GM18858 (cell line): ENCODE measurements at regions not wholly inside any gene's neighbourhood (a gene's known extent, or its start where the extent isn't known, plus 50 kb on each side); places are given as distances from the start of the nearest gene placed in this dataset.

Experiments used
- ATAC-seq: cut with Tn5 transposase; IDR thresholded peaks from one replicate; pipeline ENCODE4 v1.9.1; 2021; ENCODE audit not compliant: unreplicated experiment

DNA sequence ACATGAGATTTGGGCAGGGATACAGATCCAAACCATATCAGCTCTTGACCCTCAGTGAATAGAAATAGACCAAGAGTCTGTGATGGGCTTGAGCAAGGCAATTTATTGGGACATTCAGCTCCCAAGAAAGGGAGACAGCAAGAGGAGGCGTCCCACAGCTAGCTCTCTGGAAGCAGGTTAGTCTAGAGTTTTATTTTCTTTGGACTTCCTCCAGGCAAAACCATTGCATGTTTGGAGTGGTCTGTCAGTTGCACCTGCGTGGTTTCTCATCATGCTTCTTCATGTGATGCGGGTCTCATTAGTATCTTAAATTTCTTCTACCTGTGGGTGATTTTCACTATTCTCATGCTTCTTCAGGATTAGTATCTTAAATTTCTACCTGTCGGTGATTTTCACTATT, 1530.6 kb downstream of the PLA2G4A start:
- ATAC-seq, result no peak

DNA sequence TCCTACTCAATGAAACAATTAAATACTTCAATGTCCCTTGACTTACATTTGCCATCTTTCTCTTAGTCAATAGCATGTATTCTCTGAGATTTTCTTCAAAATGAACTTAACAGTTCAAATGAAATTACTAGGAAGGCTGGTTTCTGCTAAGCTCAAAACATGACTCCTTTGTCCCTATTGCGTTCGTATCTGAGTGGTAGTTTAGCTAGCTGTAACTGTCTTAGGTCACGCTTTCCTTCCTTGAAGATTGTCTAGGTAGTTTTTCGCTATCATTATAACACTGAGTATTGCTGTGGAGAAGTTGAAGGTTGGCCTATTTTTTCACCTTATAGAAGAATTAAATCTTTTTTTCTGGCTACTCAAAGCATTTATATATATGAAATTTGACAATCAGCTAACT, 1535.2 kb downstream of the PLA2G4A start:
- no peak for ATAC-seq

DNA sequence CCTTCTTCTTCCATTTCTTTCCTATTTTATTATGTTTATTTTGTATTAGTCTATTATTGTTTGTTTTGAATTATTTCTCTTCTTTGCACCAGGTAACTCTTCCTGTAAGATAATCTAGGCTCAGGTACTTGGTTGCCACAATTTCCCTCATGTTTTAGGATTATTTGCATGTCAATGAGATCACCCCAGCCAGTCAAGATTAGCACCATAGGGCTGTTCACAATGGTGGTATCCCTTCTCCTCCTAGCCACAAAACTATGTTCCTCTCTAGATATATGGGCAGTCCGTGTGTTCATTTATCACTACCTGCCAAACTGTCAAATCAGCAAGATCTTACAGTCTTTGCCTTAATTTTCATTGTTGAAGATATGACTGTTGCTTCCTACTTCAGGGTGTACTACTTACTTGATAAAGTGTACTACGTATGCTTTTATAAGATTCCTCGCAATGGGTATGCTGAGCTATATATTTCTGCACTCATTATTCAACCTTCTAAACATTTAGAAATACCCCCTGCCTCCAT, 1536.2 kb downstream of the PLA2G4A start:
- no peak for ATAC-seq

DNA sequence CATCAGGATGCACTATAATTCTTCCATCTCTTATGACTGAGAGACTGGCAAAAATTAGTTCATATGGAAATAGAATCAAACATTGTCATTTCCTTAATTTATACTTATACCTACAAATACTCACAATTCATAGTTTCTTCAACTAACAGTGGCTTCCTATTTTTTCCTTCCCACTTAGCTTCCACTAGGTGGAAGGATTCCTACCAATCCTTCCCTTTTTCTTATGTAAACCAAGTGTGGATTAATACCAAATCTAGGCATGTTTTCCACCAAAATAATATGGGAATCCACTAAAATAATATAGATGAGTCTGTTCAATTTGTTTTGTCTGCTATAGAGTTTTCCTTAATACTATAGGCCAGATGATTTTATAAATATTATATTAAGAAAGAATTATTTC, 1537.1 kb downstream of the PLA2G4A start:
- ATAC-seq, result no peak

DNA sequence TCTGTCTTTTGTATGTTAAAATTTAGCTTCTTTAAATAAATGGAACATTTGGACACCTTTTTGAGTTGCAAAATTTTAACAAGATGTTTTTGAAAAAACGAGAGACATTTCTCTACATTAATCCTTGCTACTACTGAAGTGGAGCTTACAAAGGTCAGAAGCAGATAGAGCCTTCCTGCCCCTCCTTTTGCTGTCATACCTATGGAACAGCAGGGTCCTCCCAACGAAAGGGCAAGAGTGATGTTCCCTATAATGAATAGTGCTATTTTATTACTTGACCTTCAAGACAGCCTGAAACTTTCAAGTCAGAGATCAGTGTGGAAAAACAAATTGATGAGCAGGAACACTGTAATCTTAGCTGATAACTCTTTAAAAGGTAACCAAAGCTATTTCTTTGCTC, 1538.9 kb downstream of the PLA2G4A start:
- no peak for ATAC-seq

DNA sequence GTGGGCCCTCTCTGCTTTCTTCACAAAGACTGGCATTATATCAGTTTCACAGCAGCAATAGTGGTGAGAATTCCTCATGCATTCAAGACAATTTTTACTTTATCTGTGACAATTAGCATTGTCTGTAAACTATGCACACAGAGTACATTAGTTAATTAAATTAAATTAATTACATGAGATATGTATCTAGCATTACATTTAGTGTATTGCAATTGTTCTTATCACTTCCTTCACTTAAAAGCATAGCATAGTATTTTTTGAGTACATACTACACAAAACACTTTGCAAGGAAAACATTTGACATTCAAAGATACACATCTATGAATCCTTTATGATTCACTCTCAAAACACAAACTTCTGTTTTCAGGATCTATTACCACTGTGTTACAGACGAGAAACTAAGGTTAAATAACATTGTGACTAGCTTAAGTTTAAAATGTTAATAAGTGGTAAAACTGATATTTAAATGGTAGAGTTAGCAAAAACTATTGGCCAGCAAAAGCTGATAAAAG, 1542.6 kb downstream of the PLA2G4A start:
- ATAC-seq, result no peak

DNA sequence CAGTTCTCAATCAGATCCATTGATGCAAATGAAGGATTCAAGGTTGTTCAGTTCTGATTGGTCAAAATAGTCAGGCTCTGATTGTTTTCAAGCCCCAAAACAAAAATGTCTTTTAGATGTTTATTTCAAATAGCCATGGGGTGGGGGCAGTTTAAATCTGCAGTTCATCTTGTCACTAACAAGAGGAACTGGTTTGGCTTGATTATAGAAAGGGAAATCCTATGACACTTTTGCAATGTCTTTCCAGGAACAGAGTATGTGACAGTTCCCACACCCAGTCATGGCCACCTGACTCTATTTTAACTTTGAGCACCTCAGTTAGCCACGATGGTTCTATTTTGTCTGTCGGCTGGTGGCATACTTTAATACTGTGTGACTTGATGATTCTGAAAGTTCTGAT, 1544.1 kb downstream of the PLA2G4A start:
- ATAC-seq, result no peak

DNA sequence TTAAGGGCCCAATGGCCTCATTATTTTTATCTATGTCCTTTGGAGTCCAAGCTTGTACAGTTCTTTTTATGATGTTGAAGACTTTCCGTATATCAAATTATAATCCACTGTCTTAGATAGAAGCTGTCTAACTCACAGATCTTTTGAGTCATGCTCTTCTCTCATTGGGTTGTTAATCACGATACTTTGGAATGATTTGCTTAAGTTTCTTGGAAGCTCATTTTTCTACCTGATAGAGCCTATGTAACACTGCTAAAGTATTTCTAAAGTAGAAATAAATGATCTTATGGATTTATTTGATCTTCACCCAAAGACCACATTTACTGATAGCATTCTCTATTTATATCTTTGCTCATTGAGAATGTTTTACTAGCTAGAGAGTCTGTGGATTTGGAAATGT, 1554.1 kb downstream of the PLA2G4A start:
- ATAC-seq, result no peak

DNA sequence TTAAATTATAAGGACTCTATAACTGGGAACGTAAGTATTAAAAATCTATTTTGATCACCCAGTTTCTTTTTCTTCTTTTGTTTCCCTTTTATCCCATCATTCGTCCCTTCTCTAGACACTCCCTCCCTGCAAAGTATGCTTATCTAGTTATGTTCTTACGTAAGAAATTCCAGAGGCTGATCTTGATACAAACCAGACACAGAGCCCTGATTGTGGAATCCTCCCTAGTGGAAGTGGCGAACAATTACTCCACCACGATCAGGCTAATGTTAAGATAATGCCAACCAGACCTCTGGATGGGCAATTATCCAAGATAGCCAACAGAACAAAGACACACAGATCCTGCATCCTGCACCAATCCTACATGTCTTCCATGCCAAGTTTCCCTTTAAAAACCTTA, 1557.4 kb downstream of the PLA2G4A start:
- no peak for ATAC-seq

DNA sequence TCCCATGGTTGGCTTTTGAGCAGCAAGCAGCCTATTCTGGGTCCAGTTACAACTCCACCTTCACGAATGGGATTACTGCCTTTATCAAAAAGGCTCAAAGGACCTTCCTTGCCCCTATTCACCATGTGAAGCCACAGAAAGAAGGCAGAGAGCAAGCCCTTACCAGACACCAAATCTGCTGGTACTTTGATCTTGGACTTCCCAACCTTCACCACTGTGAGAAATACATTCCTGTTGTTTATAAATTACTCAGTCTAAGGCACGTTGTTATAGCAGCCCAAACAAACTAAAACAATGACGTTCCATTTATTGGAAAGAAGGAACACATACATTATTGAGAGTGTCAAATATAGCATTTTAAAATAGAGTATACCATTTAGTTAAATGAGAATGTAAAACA, 1557.9 kb downstream of the PLA2G4A start:
- ATAC-seq, result no peak

DNA sequence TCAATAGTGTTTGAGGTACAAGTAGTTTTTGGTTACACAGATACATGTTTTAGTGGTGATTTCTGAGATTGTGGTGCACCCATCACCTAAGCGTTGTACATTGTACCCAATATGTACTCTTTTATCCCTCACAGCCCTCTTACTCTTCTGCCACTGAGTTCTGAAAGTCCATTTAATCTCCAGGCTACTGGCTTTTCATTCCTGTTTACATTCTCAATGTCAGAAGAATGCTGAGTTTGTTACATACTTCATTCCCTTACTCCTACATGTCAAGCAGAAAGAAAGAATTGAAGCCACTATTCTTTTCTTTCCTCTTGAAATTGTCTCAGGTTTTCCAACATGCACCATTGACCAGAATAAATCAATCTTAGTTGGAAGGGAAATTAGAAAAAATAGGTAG, 1565.9 kb downstream of the PLA2G4A start:
- ATAC-seq, result no peak

DNA sequence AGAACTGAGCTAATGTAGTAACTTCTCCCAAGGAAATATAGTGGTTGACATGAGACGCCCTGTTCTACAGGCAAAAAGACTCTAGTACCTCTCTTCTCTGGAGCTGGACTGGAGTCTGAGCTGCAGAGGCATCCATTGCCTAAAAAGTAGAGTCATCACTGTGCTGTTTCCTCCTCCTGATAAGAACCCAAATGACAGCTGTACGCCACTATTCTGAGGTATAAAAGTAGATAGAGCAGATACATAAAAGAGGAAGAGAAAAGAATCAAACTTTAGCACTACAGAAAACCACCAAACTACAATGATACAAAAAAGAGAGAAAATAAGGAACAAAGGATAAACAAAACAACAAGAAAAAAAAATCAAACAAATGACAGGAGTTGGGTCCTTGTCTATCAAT, 1568.8 kb downstream of the PLA2G4A start:
- no peak for ATAC-seq

DNA sequence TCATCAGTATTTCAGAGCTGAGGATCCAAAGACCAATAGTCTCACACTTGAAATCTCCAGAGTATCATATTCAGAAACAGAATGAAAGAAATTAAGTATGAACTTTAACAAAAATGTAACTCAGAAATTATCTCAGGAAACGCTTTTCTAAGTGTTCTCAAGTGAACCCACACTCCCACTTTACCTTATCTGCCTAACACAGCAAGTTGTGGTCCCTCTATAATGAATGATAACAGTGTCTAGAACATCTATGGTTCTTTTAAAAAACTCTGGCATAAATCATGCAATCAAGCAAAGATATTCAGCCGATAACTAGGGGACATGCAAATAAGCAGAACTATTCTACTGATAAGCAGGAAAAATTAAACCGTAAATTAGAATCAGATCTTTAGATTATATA, 1574.2 kb downstream of the PLA2G4A start:
- no peak for ATAC-seq

DNA sequence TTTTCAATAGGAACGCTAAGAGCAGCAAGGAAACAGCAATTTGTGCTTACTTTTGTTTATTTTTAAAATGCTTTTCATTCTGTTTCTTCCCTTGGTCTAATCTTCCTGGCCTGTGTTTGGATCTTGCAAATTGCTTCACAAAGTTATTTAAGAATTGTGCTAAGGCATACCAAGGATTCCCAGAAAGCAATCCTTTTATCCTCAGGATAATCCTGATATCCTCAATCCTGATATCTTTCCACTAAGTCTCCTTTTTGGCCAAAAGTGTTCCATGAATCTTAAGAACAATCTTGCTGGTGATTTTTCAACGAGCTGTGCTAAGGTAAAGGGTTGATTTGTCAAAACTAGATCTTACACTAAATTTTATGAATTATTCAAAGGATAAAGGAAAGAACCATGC, 1577.9 kb downstream of the PLA2G4A start:
- ATAC-seq, result no peak

DNA sequence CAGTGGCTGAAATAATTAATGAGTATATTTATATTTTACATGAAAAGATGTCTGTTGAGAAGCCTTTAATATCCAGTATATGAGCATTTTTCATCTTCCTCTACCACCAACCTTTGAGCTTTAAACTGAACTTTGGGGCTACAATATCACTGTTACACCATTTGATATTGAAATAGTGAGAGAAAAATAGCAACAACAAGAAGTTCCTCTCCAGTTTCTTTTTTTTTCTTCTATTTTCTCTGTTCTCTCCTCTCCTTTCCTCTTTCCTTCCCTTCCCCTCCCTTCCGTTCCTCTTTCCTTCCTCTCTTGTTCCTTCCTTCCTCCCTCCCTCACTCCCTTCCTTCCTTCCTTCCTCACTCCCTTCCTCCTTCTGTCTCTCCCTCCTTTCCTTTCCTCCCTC, 1591.4 kb downstream of the PLA2G4A start:
- ATAC-seq, result no peak

DNA sequence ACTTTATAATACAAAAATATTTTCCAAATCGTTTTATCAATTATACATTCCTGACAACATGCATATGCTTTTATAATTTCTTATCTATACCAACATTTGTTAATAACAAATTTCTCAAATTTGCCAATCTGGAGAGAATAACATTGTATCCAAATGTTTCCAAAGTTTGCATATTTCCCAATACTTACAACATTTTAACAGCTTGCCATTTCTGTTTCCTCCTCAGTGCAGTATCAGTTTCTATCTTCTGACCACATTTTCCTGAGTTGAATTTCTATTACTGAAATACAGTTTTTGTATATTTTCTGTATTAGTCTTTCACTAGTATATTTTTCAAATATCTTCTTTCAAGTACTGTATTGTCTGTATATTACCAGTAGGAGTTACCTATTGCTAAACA, 1594.3 kb downstream of the PLA2G4A start:
- ATAC-seq, result no peak

DNA sequence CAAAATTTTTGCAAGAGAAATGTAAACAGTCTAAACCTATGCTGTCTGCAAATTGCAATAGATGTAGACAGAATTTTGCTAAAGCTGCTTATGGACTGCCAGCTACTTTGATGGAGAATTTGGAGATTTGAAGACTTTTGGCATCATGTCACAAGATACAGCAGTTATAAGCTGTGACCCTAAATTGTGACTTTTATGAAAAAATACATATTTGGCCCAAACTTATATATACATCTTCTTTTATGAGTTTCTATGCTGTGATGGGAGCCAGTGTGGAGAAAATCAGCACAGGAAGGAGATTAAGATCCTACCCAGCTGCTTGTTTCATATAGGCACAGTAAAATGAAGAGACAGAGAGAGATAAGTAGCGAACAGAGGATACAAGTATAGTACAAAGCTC, 1595.4 kb downstream of the PLA2G4A start:
- ATAC-seq, result no peak

DNA sequence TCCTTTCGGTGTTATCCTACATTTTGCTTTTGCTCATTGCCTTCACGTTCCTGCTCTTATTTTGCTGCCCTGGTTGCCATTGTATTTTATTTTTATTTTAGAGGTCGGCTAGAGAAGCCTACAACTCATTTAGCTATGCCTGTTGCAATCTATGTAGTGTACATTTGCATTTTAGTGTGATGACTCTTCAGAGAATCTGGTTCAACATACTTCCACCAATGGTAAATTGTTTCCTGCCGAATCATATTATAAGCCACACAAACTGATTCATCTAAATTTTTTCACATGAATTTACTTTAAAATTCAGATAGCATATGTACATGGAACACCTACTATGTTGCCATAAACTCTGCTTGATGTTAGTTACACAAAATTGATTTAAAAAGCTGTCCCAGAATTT, 1596.9 kb downstream of the PLA2G4A start:
- no peak for ATAC-seq

DNA sequence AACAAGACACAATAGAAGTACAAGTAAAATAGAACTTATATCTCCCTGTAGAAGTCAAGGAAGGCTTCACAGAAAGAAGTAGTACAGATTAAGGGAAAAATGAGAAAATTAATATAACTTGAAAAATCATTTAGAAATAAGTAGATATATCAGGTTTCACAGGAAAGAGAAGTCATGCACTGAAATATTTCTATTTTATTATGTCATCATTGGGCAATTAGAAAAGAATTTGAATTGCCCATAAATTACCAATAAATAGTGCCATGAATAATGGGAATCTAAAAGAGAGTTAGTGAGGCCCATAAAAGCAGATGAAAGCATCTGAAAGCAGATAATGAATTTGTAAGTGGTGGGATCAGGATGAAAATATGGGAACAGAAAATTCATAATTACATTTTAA, 1597.8 kb downstream of the PLA2G4A start:
- ATAC-seq, result no peak

DNA sequence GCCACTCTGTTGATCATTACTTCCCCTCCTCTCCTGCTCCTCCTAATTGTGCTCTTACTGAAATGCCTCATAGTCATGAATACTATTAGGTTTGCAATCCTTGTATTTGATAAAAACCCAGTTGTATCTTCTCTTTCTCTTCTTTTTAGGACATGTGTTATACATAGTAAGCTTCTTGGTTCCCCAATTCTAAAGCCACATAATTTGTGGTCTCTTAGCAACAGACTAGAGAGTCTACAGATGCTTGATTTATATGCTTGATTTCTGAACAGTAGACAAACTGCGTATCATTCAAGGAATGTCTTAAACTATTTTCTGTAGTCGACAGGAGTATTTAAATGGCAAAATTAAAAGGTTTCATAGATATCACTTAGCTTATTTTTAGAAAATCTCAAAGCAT, 1598.9 kb downstream of the PLA2G4A start:
- no peak for ATAC-seq

DNA sequence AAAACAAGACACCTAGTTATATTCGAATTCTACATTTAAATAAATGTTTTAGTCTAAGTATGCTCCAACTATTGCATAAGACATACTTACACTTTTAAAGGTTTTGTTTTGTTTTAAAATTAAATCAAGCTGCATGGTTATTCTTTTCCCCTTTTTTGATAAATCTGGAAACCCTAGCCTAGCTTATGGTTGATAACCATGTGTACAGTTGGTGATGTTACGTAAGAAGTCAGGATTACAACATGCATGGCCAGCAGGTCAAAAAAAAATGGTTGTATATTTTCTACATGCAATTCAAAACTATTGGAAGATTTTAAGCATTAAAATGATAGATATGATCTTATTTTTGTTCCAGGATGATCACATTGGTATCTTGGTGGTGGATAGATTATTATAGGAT, 1600.6 kb downstream of the PLA2G4A start:
- ATAC-seq, result no peak

DNA sequence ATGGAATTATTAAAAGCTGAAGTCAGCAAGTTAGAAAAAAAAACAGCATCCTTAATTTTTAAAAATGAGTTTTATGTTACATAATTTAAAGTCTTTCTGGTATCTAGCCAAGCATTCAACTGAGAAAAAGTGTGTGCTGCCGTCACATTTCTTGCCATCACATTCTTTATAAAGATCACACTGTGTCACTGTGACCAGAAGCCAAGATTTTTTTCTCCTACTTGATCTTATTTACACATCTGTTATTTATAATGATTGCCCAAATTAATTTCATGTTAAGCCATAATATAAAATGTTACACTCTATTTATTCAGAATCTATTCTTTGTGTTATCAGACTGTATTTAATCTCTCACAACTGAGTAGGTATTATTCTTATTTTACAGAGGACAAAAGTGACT, 1603.7 kb downstream of the PLA2G4A start:
- ATAC-seq, result no peak

DNA sequence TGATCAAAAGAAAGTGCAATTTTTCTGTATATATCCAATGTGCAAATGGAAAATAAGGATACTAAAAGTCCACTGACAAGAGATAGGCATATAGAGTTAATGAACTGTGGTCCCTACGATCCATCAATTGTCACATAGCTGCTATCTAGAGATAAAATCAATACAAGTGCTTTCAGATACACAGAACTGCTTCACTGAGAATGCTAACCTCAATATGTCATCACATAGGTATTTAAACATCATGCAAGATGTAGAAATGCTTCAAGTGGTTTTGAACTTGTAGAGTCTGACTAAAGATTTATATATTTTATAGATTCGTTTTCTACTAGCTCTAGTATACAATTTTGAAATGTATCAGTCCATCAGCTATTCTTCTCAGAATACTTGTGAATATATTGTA, 1604.7 kb downstream of the PLA2G4A start:
- no peak for ATAC-seq

DNA sequence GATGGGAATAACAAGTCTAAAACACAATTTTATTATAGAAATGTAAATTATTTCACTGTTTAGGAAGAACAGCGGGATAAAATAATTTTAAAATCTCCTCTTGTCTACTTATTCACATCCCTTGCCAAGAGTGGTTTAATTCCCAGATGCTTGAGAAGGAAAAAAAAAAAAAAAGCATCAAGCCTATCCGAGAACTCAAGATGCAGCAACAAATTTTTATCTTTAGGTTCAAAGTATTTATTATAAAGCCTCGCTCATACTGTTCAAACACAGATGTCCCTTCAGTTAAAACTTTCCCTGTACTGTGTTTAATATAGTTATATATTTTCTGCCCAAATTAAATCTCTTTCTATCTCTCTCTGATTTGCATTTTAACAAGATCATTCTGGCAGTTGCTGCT, 1615.8 kb downstream of the PLA2G4A start:
- no peak for ATAC-seq
